Retinal pigment epithelial cell (primary cell): ENCODE measurements at regions not wholly inside any gene's neighbourhood (a gene's known extent, or its start where the extent isn't known, plus 50 kb on each side); places are given as distances from the start of the nearest gene placed in this dataset.
"Not testable (repeated sequence)": the region's sequence is repeated elsewhere in the genome, so short reads cannot be mapped to it uniquely, and the experiment has no call there.

ENCODE experiments used
- DNase-seq: peaks from one replicate; pipeline ENCODE4 v3.0.0-alpha.2; 2010; ENCODE audit warnings: low read depth
- H3K4me3 ChIP-seq: 2 replicates; pipeline ENCODE4 v1.5.1; 2011; ENCODE audit warnings: mild to moderate bottlenecking, low read length, control low read depth, moderate library complexity
- CTCF ChIP-seq: conservative IDR thresholded peaks from 2 replicates; pipeline ENCODE4 v1.5.1; 2011; ENCODE audit warnings: low read depth, low read length, control low read depth, inconsistent platforms

GRCh38 chr13:90577726-90578125 lies 769.8 kb upstream of the MIR17HG start:
- DNase-seq, result no peak
- TF ChIP-seq CTCF, result no peak
- H3K4me3 ChIP-seq, result no peak overlapping the region

GRCh38 chr13:90585392-90585791 lies 762.1 kb upstream of the MIR17HG start:
- TF ChIP-seq CTCF, result no peak
- H3K4me3 ChIP-seq, result no peak overlapping the region
- no peak for DNase-seq

- DNase-seq, result no peak
- H3K4me3 ChIP-seq, result no peak overlapping the region
- no peak for TF ChIP-seq CTCF
These were observed 756.1 kb upstream of the MIR17HG start for GRCh38 chr13:90591260-90591926.

- DNase-seq, result no peak
- H3K4me3 ChIP-seq, result no peak overlapping the region
- no peak for TF ChIP-seq CTCF
These were observed 755.6 kb upstream of the MIR17HG start for GRCh38 chr13:90591927-90592268.

- no peak for TF ChIP-seq CTCF
- no peak for DNase-seq
- H3K4me3 ChIP-seq, result no peak overlapping the region
These were observed 754.5 kb upstream of the MIR17HG start for GRCh38 chr13:90592943-90593342.

- no peak overlapping the region for H3K4me3 ChIP-seq
- TF ChIP-seq CTCF, result no peak
- peak; percentile 30 for DNase-seq
These were observed 752.8 kb upstream of the MIR17HG start for GRCh38 chr13:90594681-90595080.

- TF ChIP-seq CTCF, result no peak
- no peak for DNase-seq
These were observed 741.8 kb upstream of the MIR17HG start for GRCh38 chr13:90605664-90606063.

GRCh38 chr13:90606921-90607320 lies 740.6 kb upstream of the MIR17HG start:
- DNase-seq, H3K4me3 ChIP-seq: not testable (repeated sequence)

More at GRCh38 chr13:90605664-90606063, 741.8 kb upstream of the MIR17HG start:
- H3K4me3 ChIP-seq, result no peak overlapping the region
